Osteocyte (in vitro differentiated cells): ENCODE measurements at regions not wholly inside any gene's neighbourhood (a gene's known extent, or its start where the extent isn't known, plus 50 kb on each side); places are given as distances from the start of the nearest gene placed in this dataset.

Experiments used
- DNase-seq: peaks from one replicate; pipeline ENCODE4 v3.0.0; 2021; ENCODE audit warnings: mixed read lengths; ENCODE audit not compliant: unreplicated experiment; ENCODE audit errors: extremely low spot score
- H3K27ac Mint-ChIP-seq: one replicate; pipeline ENCODE4 v1.8.0; 2021; ENCODE audit warnings: mild to moderate bottlenecking, mixed read lengths; ENCODE audit not compliant: unreplicated experiment
- H3K27me3 Mint-ChIP-seq: one replicate; pipeline ENCODE4 v1.8.0; 2021; ENCODE audit warnings: mixed read lengths; ENCODE audit not compliant: unreplicated experiment
- H3K36me3 Mint-ChIP-seq: one replicate; pipeline ENCODE4 v1.8.0; 2021; ENCODE audit warnings: mixed read lengths; ENCODE audit not compliant: unreplicated experiment
- H3K4me1 Mint-ChIP-seq: one replicate; pipeline ENCODE4 v1.8.0; 2021; ENCODE audit warnings: mixed read lengths; ENCODE audit not compliant: unreplicated experiment
- H3K4me3 Mint-ChIP-seq: one replicate; pipeline ENCODE4 v1.8.0; 2021; ENCODE audit warnings: mild to moderate bottlenecking, moderate library complexity, mixed read lengths; ENCODE audit not compliant: unreplicated experiment
- H3K9me3 Mint-ChIP-seq: one replicate; pipeline ENCODE4 v1.8.0; 2021; ENCODE audit warnings: mixed read lengths; ENCODE audit not compliant: unreplicated experiment
- TF ChIP-seq, protein P1 (sequence below): fragments of 200-600 bp; sonication (generic); IDR thresholded peaks from 2 replicates; pipeline ENCODE4 v1.5.0; 2021; ENCODE audit warnings: antibody characterized with exemption, mild to moderate bottlenecking, moderate library complexity

DNA sequence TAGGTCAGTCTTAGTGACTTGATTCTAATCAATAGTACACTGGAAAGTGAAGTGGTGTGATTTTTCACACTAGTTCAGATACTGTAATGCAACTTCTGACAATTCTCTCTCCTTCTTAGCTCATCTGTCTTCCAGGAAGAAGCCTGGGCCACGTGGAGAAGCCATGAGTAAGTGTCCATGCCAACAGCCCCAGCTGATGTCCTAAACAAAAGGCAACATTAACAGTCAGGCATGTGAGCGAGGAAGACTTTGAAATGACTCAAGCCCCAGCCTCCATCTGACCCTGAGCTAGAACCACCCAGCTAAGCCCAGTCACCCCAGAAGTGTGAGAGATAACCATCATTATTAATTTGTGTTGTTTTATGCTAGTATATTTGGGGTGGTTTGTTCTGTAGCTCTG is 115.7 kb upstream of the MAGEB16 start:
- Mint-ChIP-seq H3K9me3 (no peaks in the 10 kb centered on the region), H3K4me3 (no peak overlapping the region), H3K36me3 (no peaks in the 10 kb centered on the region), H3K27ac (no peak overlapping the region), H3K27me3 (no peaks in the 10 kb centered on the region), H3K4me1 (no peaks in the 10 kb centered on the region)
- no peak for DNase-seq
- TF ChIP-seq, protein P1, sequence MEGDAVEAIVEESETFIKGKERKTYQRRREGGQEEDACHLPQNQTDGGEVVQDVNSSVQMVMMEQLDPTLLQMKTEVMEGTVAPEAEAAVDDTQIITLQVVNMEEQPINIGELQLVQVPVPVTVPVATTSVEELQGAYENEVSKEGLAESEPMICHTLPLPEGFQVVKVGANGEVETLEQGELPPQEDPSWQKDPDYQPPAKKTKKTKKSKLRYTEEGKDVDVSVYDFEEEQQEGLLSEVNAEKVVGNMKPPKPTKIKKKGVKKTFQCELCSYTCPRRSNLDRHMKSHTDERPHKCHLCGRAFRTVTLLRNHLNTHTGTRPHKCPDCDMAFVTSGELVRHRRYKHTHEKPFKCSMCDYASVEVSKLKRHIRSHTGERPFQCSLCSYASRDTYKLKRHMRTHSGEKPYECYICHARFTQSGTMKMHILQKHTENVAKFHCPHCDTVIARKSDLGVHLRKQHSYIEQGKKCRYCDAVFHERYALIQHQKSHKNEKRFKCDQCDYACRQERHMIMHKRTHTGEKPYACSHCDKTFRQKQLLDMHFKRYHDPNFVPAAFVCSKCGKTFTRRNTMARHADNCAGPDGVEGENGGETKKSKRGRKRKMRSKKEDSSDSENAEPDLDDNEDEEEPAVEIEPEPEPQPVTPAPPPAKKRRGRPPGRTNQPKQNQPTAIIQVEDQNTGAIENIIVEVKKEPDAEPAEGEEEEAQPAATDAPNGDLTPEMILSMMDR: no peak

DNA sequence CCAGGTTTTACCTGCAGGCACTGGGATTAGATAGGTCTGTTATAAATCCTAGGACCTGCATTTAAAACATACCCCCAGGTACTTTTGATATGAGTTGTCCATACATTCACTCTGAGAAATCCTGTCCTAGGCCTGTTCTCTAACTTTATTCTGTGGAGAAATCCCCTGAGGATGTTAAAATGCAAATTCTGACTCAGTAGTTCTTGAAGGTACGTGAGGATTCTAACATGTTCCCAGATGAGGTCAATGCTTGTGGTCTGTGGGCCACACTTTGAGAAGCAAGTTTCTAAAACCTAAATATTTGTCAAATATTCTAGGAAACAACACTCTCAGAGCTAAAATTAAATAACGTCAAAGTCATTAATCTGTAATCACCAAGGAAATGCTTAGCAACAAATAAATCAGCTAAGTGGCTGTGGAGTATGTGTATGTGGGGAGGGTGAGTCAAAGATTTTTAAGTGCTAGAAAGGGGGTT is 101.3 kb upstream of the MAGEB16 start:
- H3K36me3 Mint-ChIP-seq: no peaks in the 10 kb centered on the region
- no peak overlapping the region for H3K4me3 Mint-ChIP-seq
- no peaks in the 10 kb centered on the region for H3K27me3 Mint-ChIP-seq
- H3K4me1 Mint-ChIP-seq: no peaks in the 10 kb centered on the region
- TF ChIP-seq, protein P1: no peak
- no peaks in the 10 kb centered on the region for H3K9me3 Mint-ChIP-seq
- no peak for DNase-seq
- H3K27ac Mint-ChIP-seq: no peak overlapping the region

- H3K27ac Mint-ChIP-seq: no peak overlapping the region
- H3K27me3 Mint-ChIP-seq: no peaks in the 10 kb centered on the region
- no peak for DNase-seq
Observed at GRCh38 chrX:35699642-35700041, 98.5 kb upstream of the MAGEB16 start.

DNA sequence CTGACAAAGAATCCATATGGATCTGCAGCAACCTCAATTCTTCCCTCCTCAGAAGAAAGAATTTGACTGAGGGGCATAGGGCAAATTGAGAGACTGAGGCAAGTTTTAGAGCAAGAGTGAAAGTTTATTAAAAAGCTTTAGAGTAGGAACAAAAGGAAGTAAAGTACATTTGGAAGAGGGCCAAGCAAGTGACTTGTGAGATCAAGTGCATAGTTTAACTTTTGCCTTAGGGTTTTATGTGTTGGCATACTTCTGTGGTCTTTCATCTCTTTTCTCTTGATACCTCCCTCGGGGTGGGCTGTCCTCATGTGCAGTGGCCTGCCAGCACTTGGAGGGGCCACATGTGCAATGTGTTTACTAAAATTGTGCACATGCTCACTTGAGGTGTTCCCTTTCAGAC is 98.0 kb upstream of the MAGEB16 start:
- Mint-ChIP-seq H3K27ac (no peak overlapping the region), H3K9me3 (no peaks in the 10 kb centered on the region), H3K4me3 (no peak overlapping the region), H3K27me3 (no peaks in the 10 kb centered on the region), H3K36me3 (no peaks in the 10 kb centered on the region), H3K4me1 (no peaks in the 10 kb centered on the region)
- no peak for DNase-seq
- TF ChIP-seq, protein P1: no peak

More at GRCh38 chrX:35699642-35700041, 98.5 kb upstream of the MAGEB16 start:
- Mint-ChIP-seq H3K36me3 (no peaks in the 10 kb centered on the region), H3K4me1 (no peaks in the 10 kb centered on the region), H3K4me3 (no peak overlapping the region), H3K9me3 (no peaks in the 10 kb centered on the region)
- TF ChIP-seq, protein P1: no peak

GRCh38 chrX:35711281-35711680 is 86.9 kb upstream of the MAGEB16 start:
- Mint-ChIP-seq H3K4me3 (no peak overlapping the region), H3K9me3 (peaks cover 11% of the 10 kb centered on the region), H3K27ac (no peak overlapping the region), H3K36me3 (no peaks in the 10 kb centered on the region), H3K4me1 (no peaks in the 10 kb centered on the region), H3K27me3 (no peaks in the 10 kb centered on the region)
- no peak for DNase-seq
- TF ChIP-seq, protein P1: no peak
